Breast epithelium (tissue), 4 donors: ENCODE measurements at regions not wholly inside any gene's neighbourhood (a gene's known extent, or its start where the extent isn't known, plus 50 kb on each side); places are given as distances from the start of the nearest gene placed in this dataset.

ENCODE experiments used
- DNase-seq, 2 donors: peaks; one replicate each; pipeline ENCODE4 v3.0.0-alpha.2; 2019; ENCODE audit warnings: low spot score in 2 of 2
- H3K27ac ChIP-seq, 2 donors: fragments of 200-600 bp; sonication (generic) in 1 of 2; one replicate each; pipeline ENCODE4 v1.5.1; 2016 to 2019; ENCODE audit warnings: mild to moderate bottlenecking in 1 of 2
- H3K27me3 ChIP-seq, 2 donors: fragments of 200-600 bp; sonication (generic) in 1 of 2; one replicate each; pipeline versions ENCODE4 v1.5.1 to v1.6.0; 2017 to 2019; ENCODE audit warnings: control low read depth in 1 of 2, mild to moderate bottlenecking in 1 of 2
- H3K36me3 ChIP-seq: fragments of 200-600 bp; one replicate; pipeline ENCODE4 v1.5.1; 2019
- H3K4me1 ChIP-seq, 2 donors: fragments of 200-600 bp; sonication (generic); one replicate each; pipeline ENCODE4 v1.5.1; 2016 to 2019; ENCODE audit warnings: control low read depth in 1 of 2
- H3K4me3 ChIP-seq, 3 donors: fragments of 200-600 bp; sonication (generic); 1 replicate in 2 of 3; 2 replicates in 1 of 3; pipeline ENCODE4 v1.5.1; 2016 to 2019; ENCODE audit warnings: mild to moderate bottlenecking in 3 of 3, moderate library complexity in 2 of 3
- H3K9me3 ChIP-seq, 2 donors: fragments of 200-600 bp; sonication (generic) in 1 of 2; one replicate each; pipeline ENCODE4 v1.5.1; 2016 to 2019; ENCODE audit warnings: control low read depth in 1 of 2
- CTCF ChIP-seq, 3 donors: fragments of 450-650 bp; IDR thresholded peaks; one replicate each; pipeline ENCODE4 v1.5.1; 2016 to 2017; ENCODE audit warnings: antibody characterized with exemption in 3 of 3, mild to moderate bottlenecking in 3 of 3, moderate library complexity in 3 of 3
- POLR2A ChIP-seq: fragments of 450-650 bp; IDR thresholded peaks from one replicate; pipeline ENCODE4 v1.6.1; 2016; ENCODE audit warnings: antibody characterized with exemption, mild to moderate bottlenecking, moderate library complexity
- POLR2AphosphoS5 ChIP-seq, 3 donors: sonication (generic); formaldehyde crosslinking; IDR thresholded peaks; one replicate each; pipeline ENCODE4 v1.6.1; 2017; ENCODE audit warnings: antibody characterized with exemption in 3 of 3
- intact Hi-C: fragments of 100-400 bp; cut with DNase I; formaldehyde crosslinking; loops from one replicate; pipeline ENCODE4 v1.15.1; 2023; ENCODE audit warnings: low total_unique reads

- no peak for DNase-seq
- Histone ChIP-seq H3K4me3 (no peak overlapping the region), H3K36me3 (no peaks in the 10 kb centered on the region), H3K27ac (no peak overlapping the region), H3K27me3 (no peaks in the 10 kb centered on the region), H3K4me1 (no peaks in the 10 kb centered on the region), H3K9me3 (no peaks in the 10 kb centered on the region)
- intact Hi-C loops, result no loop called here
- no peak for TF ChIP-seq POLR2AphosphoS5 (IDR thresholded peaks at IDR 0.05)
- no peak for TF ChIP-seq CTCF (IDR thresholded peaks at IDR 0.05)
- no peak for TF ChIP-seq POLR2A
Observed at GRCh38 chr20:60424267-60424902, 466.2 kb downstream of the CDH26 start.

- no peaks in the 10 kb centered on the region for H3K9me3 ChIP-seq
- H3K36me3 ChIP-seq, result no peaks in the 10 kb centered on the region
- H3K4me1 ChIP-seq, result no peaks in the 10 kb centered on the region
- intact Hi-C loops, result no loop called here
- no peak for DNase-seq
- TF ChIP-seq POLR2AphosphoS5 (IDR thresholded peaks at IDR 0.05) (no peak), CTCF (IDR thresholded peaks at IDR 0.05) (no peak), POLR2A (no peak)
- H3K27me3 ChIP-seq, result no peaks in the 10 kb centered on the region
- no peak overlapping the region for H3K27ac ChIP-seq
- H3K4me3 ChIP-seq, result no peak overlapping the region
Observed at GRCh38 chr20:60427516-60427915, 469.3 kb downstream of the CDH26 start.

GRCh38 chr20:60428651-60429050 lies 470.4 kb downstream of the CDH26 start:
- intact Hi-C loops, result loop anchor here (1.0 kb wide), 1 partner anchor 24 kb away; no protein-coding TSS in a partner anchor
- Histone ChIP-seq H3K9me3 (no peaks in the 10 kb centered on the region), H3K4me1 (no peaks in the 10 kb centered on the region), H3K36me3 (no peaks in the 10 kb centered on the region), H3K4me3 (no peak overlapping the region), H3K27me3 (no peaks in the 10 kb centered on the region), H3K27ac (no peak overlapping the region)
- no peak for DNase-seq
- TF ChIP-seq POLR2AphosphoS5 (IDR thresholded peaks at IDR 0.05) (no peak), POLR2A (no peak), CTCF (IDR thresholded peaks at IDR 0.05) (no peak)

GRCh38 chr20:60430516-60431001 lies 472.3 kb downstream of the CDH26 start:
- no peak overlapping the region for H3K27ac ChIP-seq
- intact Hi-C loops, result no loop called here
- no peaks in the 10 kb centered on the region for H3K27me3 ChIP-seq
- no peak overlapping the region for H3K4me3 ChIP-seq
- TF ChIP-seq CTCF (IDR thresholded peaks at IDR 0.05), result no peak
- no peak for TF ChIP-seq POLR2AphosphoS5 (IDR thresholded peaks at IDR 0.05)
- no peak for TF ChIP-seq POLR2A
- no peaks in the 10 kb centered on the region for H3K36me3 ChIP-seq
- DNase-seq, result no peak
- H3K4me1 ChIP-seq, result no peaks in the 10 kb centered on the region
- H3K9me3 ChIP-seq, result no peaks in the 10 kb centered on the region

GRCh38 chr20:60431349-60431748 lies 473.1 kb downstream of the CDH26 start:
- H3K4me1 ChIP-seq, result no peaks in the 10 kb centered on the region
- no peaks in the 10 kb centered on the region for H3K27me3 ChIP-seq
- no peak for TF ChIP-seq POLR2AphosphoS5 (IDR thresholded peaks at IDR 0.05)
- TF ChIP-seq POLR2A, result no peak
- TF ChIP-seq CTCF (IDR thresholded peaks at IDR 0.05), result no peak
- no peak for DNase-seq
- intact Hi-C loops, result no loop called here
- H3K9me3 ChIP-seq, result no peaks in the 10 kb centered on the region
- no peak overlapping the region for H3K4me3 ChIP-seq
- H3K36me3 ChIP-seq, result no peaks in the 10 kb centered on the region
- H3K27ac ChIP-seq, result no peak overlapping the region
